Esophagus squamous epithelium (tissue), 4 donors: ENCODE measurements at regions not wholly inside any gene's neighbourhood (a gene's known extent, or its start where the extent isn't known, plus 50 kb on each side); places are given as distances from the start of the nearest gene placed in this dataset.

Source experiments
- POLR2A ChIP-seq, 4 donors: fragments of 450-650 bp; IDR thresholded peaks; one replicate each; pipeline ENCODE4 v1.6.1; 2017; ENCODE audit warnings: antibody characterized with exemption in 4 of 4, mild to moderate bottlenecking in 4 of 4, moderate library complexity in 3 of 4
- TF ChIP-seq, protein P1 (sequence below), 6 experiments: fragments of 450-650 bp in 4 of 6; fragments of 200-600 bp in 2 of 6; sonication (generic) in 2 of 6; IDR thresholded peaks; one replicate each; pipeline ENCODE4 v1.5.1; 2016 to 2019; ENCODE audit warnings: antibody characterized with exemption in 6 of 6, mild to moderate bottlenecking in 4 of 6, moderate library complexity in 4 of 6

DNA sequence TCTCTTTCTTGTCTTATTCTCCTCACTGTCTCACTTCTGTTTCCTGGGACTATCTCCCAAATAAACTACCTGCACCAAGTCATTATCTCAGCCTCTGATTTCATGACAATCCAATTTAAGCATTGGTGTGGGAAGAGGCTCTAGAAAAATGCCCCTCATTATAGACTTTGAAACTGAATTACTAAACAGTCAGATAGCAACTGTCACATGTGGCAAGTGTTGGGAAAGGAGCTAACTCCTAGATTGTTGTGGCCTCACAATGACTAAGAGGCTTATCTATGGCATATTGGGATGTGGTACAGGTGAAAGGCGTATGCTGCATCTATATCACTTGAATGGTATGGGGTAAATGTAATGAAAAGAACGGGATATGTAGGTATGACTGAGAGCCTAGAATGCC is 103.5 kb upstream of the CCDC54 start:
- TF ChIP-seq, protein P1, sequence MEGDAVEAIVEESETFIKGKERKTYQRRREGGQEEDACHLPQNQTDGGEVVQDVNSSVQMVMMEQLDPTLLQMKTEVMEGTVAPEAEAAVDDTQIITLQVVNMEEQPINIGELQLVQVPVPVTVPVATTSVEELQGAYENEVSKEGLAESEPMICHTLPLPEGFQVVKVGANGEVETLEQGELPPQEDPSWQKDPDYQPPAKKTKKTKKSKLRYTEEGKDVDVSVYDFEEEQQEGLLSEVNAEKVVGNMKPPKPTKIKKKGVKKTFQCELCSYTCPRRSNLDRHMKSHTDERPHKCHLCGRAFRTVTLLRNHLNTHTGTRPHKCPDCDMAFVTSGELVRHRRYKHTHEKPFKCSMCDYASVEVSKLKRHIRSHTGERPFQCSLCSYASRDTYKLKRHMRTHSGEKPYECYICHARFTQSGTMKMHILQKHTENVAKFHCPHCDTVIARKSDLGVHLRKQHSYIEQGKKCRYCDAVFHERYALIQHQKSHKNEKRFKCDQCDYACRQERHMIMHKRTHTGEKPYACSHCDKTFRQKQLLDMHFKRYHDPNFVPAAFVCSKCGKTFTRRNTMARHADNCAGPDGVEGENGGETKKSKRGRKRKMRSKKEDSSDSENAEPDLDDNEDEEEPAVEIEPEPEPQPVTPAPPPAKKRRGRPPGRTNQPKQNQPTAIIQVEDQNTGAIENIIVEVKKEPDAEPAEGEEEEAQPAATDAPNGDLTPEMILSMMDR (IDR thresholded peaks at IDR 0.05) = no peak
- no peak for TF ChIP-seq POLR2A (IDR thresholded peaks at IDR 0.05)
